ENCODE measurements at regions not wholly inside any gene's neighbourhood (a gene's known extent, or its start where the extent isn't known, plus 50 kb on each side); places are given as distances from the start of the nearest gene placed in this dataset.

- TF ChIP-seq CEBPB (IDR thresholded peaks at IDR 0.05) (no peak), RAD21 (IDR thresholded peaks at IDR 0.05; ENCODE audit: low read depth) (no peak), TAF1 (IDR thresholded peaks at IDR 0.05; ENCODE audit: low read depth) (no peak), EGR1 (IDR thresholded peaks at IDR 0.05) (no peak), ZBTB7A (IDR thresholded peaks at IDR 0.05; ENCODE audit: low read depth) (no peak)
Measured at GRCh38 chr14:54132496-54132895, 175.9 kb upstream of the BMP4 start.

Measured in Ishikawa (cell line).